DOHH2 (cell line): ENCODE measurements at regions not wholly inside any gene's neighbourhood (a gene's known extent, or its start where the extent isn't known, plus 50 kb on each side); places are given as distances from the start of the nearest gene placed in this dataset.

Experiments
- H3F3A ChIP-seq: fragments of 200-600 bp; sonication (generic), shearing (Covaris generic); 2 replicates; pipeline ENCODE4 v1.6.0; 2016; ENCODE audit warnings: antibody characterized with exemption, mild to moderate bottlenecking; ENCODE audit not compliant: control insufficient read depth, insufficient read depth
- H3K27ac ChIP-seq: fragments of 200-600 bp; sonication (generic); 2 replicates; pipeline ENCODE4 v1.5.1; 2014; ENCODE audit warnings: low read depth, mild to moderate bottlenecking, low read length, moderate library complexity
- H3K27me3 ChIP-seq: fragments of 200-600 bp; sonication (generic); 2 replicates; pipeline ENCODE4 v1.6.1; 2014; ENCODE audit warnings: mild to moderate bottlenecking, low read length, mixed read lengths; ENCODE audit not compliant: control insufficient read depth
- H3K36me3 ChIP-seq: fragments of 200-600 bp; sonication (generic); 2 replicates; pipeline ENCODE4 v1.6.1; 2014; ENCODE audit warnings: mild to moderate bottlenecking, low read length, moderate library complexity, mixed read lengths; ENCODE audit not compliant: control insufficient read depth
- H3K4me1 ChIP-seq: fragments of 200-600 bp; sonication (generic); 2 replicates; pipeline ENCODE4 v1.6.1; 2014; ENCODE audit warnings: mild to moderate bottlenecking, low read length, mixed read lengths; ENCODE audit not compliant: control insufficient read depth
- H3K4me2 ChIP-seq: fragments of 200-600 bp; sonication (generic); 2 replicates; pipeline ENCODE4 v1.6.0; 2014; ENCODE audit warnings: mild to moderate bottlenecking, low read length, moderate library complexity
- H3K4me3 ChIP-seq: fragments of 200-600 bp; sonication (generic); 2 replicates; pipeline ENCODE4 v1.5.1; 2014; ENCODE audit warnings: mild to moderate bottlenecking, low read length, mixed read lengths
- H3K79me2 ChIP-seq: fragments of 200-600 bp; sonication (generic); 2 replicates; pipeline ENCODE4 v1.6.1; 2014; ENCODE audit warnings: mild to moderate bottlenecking, low read length, mixed read lengths; ENCODE audit not compliant: control insufficient read depth
- H3K9me2 ChIP-seq: fragments of 200-600 bp; sonication (generic); replicated peaks from 2 replicates; pipeline ENCODE4 v1.6.1; 2014; ENCODE audit warnings: mild to moderate bottlenecking, low read length, mixed read lengths; ENCODE audit not compliant: control insufficient read depth
- H3K9me3 ChIP-seq: fragments of 200-600 bp; sonication (generic); 2 replicates; pipeline ENCODE4 v1.6.1; 2014; ENCODE audit warnings: antibody characterized with exemption, low read length, mixed read lengths; ENCODE audit not compliant: control insufficient read depth, insufficient read depth
- H4K20me1 ChIP-seq: fragments of 200-600 bp; sonication (generic); 2 replicates; pipeline ENCODE4 v1.6.0; 2014; ENCODE audit warnings: low read depth, mild to moderate bottlenecking, antibody characterized with exemption, low read length, moderate library complexity; ENCODE audit not compliant: control insufficient read depth, insufficient read depth
- CTCF ChIP-seq: fragments of 200-600 bp; sonication (generic); IDR thresholded peaks from one replicate; pipeline ENCODE4 v1.5.1; 2014; ENCODE audit warnings: antibody characterized with exemption, mild to moderate bottlenecking, low read depth, low read length; ENCODE audit not compliant: poor library complexity, severe bottlenecking
- EZH2phosphoT487 ChIP-seq: fragments of 200-600 bp; sonication (generic); IDR thresholded peaks from 2 replicates; pipeline ENCODE4 v1.6.1; 2017; ENCODE audit warnings: borderline replicate concordance, mild to moderate bottlenecking, antibody characterized with exemption, low read length, moderate library complexity, mixed read lengths

GRCh38 chr20:17850684-17851026 lies 117.9 kb downstream of the SNX5 start:
- Histone ChIP-seq H3K79me2 (no peaks in the 10 kb centered on the region), H3K9me2 (no peaks in the 10 kb centered on the region), H3F3A (peaks cover 12% of the 10 kb centered on the region), H3K4me2 (peak overlapping the region; percentile 71), H4K20me1 (no peaks in the 10 kb centered on the region), H3K4me1 (peaks cover 79% of the 10 kb centered on the region), H3K36me3 (no peaks in the 10 kb centered on the region), H3K27me3 (no peaks in the 10 kb centered on the region), H3K4me3 (no peak overlapping the region; the same call in none of the 2 replicates), H3K27ac (no peak overlapping the region), H3K9me3 (peaks cover 6% of the 10 kb centered on the region; the same call in 1 of the 2 replicates)
- no peak for TF ChIP-seq EZH2phosphoT487
- TF ChIP-seq CTCF, result no peak

GRCh38 chr20:17849901-17850683 lies 118.5 kb downstream of the SNX5 start:
- H4K20me1 ChIP-seq, result no peaks in the 10 kb centered on the region
- H3K27me3 ChIP-seq, result no peaks in the 10 kb centered on the region
- no peak overlapping the region; the same call in none of the 2 replicates for H3K4me3 ChIP-seq
- peak overlapping the region; percentile 71 for H3K4me2 ChIP-seq
- no peaks in the 10 kb centered on the region for H3K36me3 ChIP-seq
- H3K4me1 ChIP-seq, result peaks cover 77% of the 10 kb centered on the region
- TF ChIP-seq CTCF, result no peak
- no peak for TF ChIP-seq EZH2phosphoT487
- no peaks in the 10 kb centered on the region for H3K79me2 ChIP-seq
- no peak overlapping the region for H3K27ac ChIP-seq
- peaks cover 12% of the 10 kb centered on the region for H3F3A ChIP-seq
- H3K9me3 ChIP-seq, result peaks cover 6% of the 10 kb centered on the region; the same call in 1 of the 2 replicates
- H3K9me2 ChIP-seq, result no peaks in the 10 kb centered on the region

- H3K27me3 ChIP-seq, result no peaks in the 10 kb centered on the region
- no peaks in the 10 kb centered on the region for H3K79me2 ChIP-seq
- H3K27ac ChIP-seq, result peak overlapping the region; percentile 87
- H3K36me3 ChIP-seq, result no peaks in the 10 kb centered on the region
- no peaks in the 10 kb centered on the region for H3K9me2 ChIP-seq
- H3F3A ChIP-seq, result peaks cover 12% of the 10 kb centered on the region
- TF ChIP-seq CTCF (no peak), EZH2phosphoT487 (no peak)
- H3K4me1 ChIP-seq, result peaks cover 77% of the 10 kb centered on the region
- peaks cover 6% of the 10 kb centered on the region; the same call in 1 of the 2 replicates for H3K9me3 ChIP-seq
- H3K4me2 ChIP-seq, result peak overlapping the region; percentile 71
- no peaks in the 10 kb centered on the region for H4K20me1 ChIP-seq
- peak overlapping the region; percentile 0; the same call in 1 of the 2 replicates for H3K4me3 ChIP-seq
These were observed 119.3 kb downstream of the SNX5 start for GRCh38 chr20:17849138-17849900.
